H7 (cell line): ENCODE measurements at regions not wholly inside any gene's neighbourhood (a gene's known extent, or its start where the extent isn't known, plus 50 kb on each side); places are given as distances from the start of the nearest gene placed in this dataset.
"Not testable (repeated sequence)": the region's sequence is repeated elsewhere in the genome, so short reads cannot be mapped to it uniquely, and the experiment has no call there.

Source experiments
- DNase-seq: peaks from one replicate; pipeline ENCODE4 v3.0.0; 2012
- H3K27me3 ChIP-seq: 2 replicates; pipeline ENCODE4 v1.6.0; 2011; ENCODE audit warnings: mild to moderate bottlenecking, low read length; ENCODE audit not compliant: control insufficient read depth, insufficient read depth
- H3K36me3 ChIP-seq: replicated peaks from 2 replicates; pipeline ENCODE4 v1.5.1; 2011; ENCODE audit warnings: low read length; ENCODE audit not compliant: control insufficient read depth, insufficient read depth
- H3K4me3 ChIP-seq: 2 replicates; pipeline ENCODE4 v1.5.1; 2011; ENCODE audit warnings: low read depth, mild to moderate bottlenecking, control low read depth, low read length, moderate library complexity; ENCODE audit not compliant: insufficient read depth

GRCh38 chr2:236831698-236832097 is 254.0 kb upstream of the COPS8 start:
- no peaks in the 10 kb centered on the region for H3K27me3 ChIP-seq

DNA sequence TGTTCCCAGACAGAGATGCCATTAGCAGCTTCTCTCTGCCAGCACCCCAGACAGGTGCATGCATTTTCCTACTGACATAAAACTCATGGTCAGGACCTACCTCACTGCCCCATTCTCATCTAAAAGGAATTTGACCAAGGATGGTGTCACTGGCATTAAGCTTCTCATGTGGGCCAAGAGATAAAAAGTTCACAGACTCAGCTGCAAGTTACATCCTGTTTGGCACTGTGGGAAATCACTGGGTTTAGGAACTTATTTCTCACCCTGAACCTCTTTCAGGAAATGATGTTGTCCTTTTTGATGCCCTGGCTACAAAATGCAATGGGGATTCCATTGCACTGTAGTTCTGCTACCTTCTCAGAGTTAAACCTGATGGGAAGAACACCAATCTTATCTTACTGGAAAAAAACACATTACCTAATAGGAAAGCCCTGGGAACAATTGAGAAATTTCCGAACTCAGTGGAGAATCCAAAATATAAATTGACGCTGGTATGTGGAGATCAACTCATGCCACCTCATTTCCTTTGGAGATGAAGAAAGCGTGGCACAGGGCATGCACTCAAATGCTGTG is 252.1 kb upstream of the COPS8 start:
- no peaks in the 10 kb centered on the region for H3K27me3 ChIP-seq
- no peaks in the 10 kb centered on the region for H3K36me3 ChIP-seq
- no peak overlapping the region for H3K4me3 ChIP-seq
- no peak for DNase-seq

More at GRCh38 chr2:236831698-236832097, 254.0 kb upstream of the COPS8 start:
- H3K4me3 ChIP-seq: no peak overlapping the region
- H3K36me3 ChIP-seq: no peaks in the 10 kb centered on the region
- DNase-seq: no peak

DNA sequence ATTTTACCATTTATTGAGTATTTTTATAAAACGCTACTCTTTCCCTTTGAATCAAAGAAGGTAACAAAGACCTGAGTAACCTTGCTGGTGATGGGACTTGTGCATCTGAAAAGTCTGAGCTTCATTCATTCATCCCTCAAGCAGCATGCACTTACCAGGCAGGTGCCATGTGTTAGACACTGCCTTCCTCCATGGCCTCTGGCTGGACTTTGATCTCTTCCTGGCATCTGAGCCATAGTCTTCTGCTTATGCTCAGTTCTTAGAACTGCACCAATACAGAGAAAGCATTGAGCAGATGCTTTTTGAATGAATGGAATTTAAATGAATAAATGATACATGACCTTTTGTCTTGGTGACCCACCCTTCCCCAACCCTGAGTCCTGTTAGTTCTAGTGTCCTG is 251.4 kb upstream of the COPS8 start:
- no peak overlapping the region for H3K4me3 ChIP-seq

GRCh38 chr2:236835307-236836024 is 250.2 kb upstream of the COPS8 start:
- H3K27me3 ChIP-seq: no peaks in the 10 kb centered on the region
- no peak for DNase-seq
- H3K4me3 ChIP-seq: no peak overlapping the region

More for the DNA sequence above, 251.4 kb upstream of the COPS8 start:
- DNase-seq: no peak
- Histone ChIP-seq H3K36me3 (no peaks in the 10 kb centered on the region), H3K27me3 (no peaks in the 10 kb centered on the region)

GRCh38 chr2:236836028-236836427 is 249.7 kb upstream of the COPS8 start:
- H3K27me3 ChIP-seq, H3K36me3 ChIP-seq, H3K4me3 ChIP-seq, DNase-seq: not testable (repeated sequence)

More at GRCh38 chr2:236835307-236836024, 250.2 kb upstream of the COPS8 start:
- no peaks in the 10 kb centered on the region for H3K36me3 ChIP-seq

DNA sequence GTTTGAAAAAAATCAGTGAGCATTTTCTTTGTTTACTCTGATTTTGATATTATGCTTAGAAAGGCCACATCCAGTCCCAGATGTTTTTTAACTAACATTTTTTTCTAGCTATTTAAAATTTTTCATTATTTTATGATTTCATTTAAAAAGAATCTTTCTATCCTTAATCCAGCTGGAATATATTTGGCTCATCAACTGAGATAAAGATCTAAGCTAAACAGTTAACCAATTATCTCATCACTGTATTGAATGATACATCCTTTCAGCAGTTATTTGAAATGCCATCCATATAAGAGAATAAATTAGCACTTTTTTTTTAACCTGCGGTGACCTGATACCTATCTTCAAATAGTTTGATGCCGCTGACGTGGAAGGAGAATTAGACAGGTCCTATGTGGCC is 245.5 kb upstream of the COPS8 start:
- Histone ChIP-seq H3K4me3 (no peak overlapping the region), H3K36me3 (no peaks in the 10 kb centered on the region), H3K27me3 (no peaks in the 10 kb centered on the region)
- no peak for DNase-seq

- Histone ChIP-seq H3K27me3 (no peaks in the 10 kb centered on the region), H3K36me3 (no peaks in the 10 kb centered on the region), H3K4me3 (no peak overlapping the region)
- no peak for DNase-seq
These were observed 244.8 kb upstream of the COPS8 start for GRCh38 chr2:236840857-236841256.

DNA sequence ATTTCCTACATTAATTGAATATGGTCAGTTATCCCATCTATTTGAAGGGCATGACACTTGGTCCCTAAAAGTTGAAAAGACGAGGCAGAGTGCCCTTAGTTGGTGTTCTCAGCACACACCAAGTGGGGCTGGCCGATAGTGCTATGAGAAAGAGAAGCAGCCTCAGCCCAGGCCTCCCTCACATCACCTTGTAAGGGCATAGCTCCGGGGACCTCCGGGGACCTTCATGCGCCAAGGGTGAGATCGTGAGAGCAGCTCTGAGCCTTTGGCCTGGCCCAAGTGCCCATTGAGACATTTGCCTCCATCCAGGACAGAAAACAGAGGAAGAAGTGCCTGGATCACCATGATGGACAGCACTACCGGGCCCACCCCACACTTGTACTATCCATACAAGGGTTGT is 244.3 kb upstream of the COPS8 start:
- Histone ChIP-seq H3K27me3 (no peaks in the 10 kb centered on the region), H3K4me3 (no peak overlapping the region), H3K36me3 (no peaks in the 10 kb centered on the region)
- DNase-seq: no peak

- Histone ChIP-seq H3K36me3 (no peaks in the 10 kb centered on the region), H3K27me3 (peaks cover 2% of the 10 kb centered on the region; the same call in 1 of the 2 replicates), H3K4me3 (no peak overlapping the region)
- no peak for DNase-seq
These were observed 242.3 kb upstream of the COPS8 start for GRCh38 chr2:236843161-236843968.

DNA sequence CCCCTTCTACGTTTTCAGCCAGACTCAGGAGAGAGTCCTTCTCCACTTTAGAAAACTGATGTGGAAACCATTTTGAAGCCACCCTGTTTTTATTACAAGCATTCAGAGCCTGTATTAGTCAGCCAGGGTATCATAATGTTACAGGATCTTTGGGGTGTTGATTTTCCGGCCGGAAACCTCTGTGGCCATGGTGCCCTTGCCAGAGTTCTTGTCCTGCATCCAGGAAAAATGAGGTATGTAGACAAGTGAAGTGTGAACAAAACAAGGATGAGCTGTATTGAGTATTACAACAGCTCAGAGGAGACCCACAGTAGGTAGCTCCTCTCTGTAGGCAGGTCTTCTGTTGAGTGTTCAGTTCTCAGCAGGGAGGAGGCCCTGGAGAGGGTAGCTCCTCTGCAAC is 241.0 kb upstream of the COPS8 start:
- Histone ChIP-seq H3K4me3 (no peak overlapping the region), H3K27me3 (peaks cover 2% of the 10 kb centered on the region; the same call in 1 of the 2 replicates), H3K36me3 (no peaks in the 10 kb centered on the region)
- no peak for DNase-seq

GRCh38 chr2:236847023-236847422 is 238.7 kb upstream of the COPS8 start:
- no peak overlapping the region for H3K4me3 ChIP-seq
- H3K36me3 ChIP-seq: no peaks in the 10 kb centered on the region
- DNase-seq: no peak
- peaks cover 2% of the 10 kb centered on the region; the same call in 1 of the 2 replicates for H3K27me3 ChIP-seq

GRCh38 chr2:236847538-236848263 is 238.0 kb upstream of the COPS8 start:
- Histone ChIP-seq H3K27me3 (peaks cover 2% of the 10 kb centered on the region; the same call in 1 of the 2 replicates), H3K4me3 (no peak overlapping the region), H3K36me3 (no peaks in the 10 kb centered on the region)
- peak; percentile 82 for DNase-seq

DNA sequence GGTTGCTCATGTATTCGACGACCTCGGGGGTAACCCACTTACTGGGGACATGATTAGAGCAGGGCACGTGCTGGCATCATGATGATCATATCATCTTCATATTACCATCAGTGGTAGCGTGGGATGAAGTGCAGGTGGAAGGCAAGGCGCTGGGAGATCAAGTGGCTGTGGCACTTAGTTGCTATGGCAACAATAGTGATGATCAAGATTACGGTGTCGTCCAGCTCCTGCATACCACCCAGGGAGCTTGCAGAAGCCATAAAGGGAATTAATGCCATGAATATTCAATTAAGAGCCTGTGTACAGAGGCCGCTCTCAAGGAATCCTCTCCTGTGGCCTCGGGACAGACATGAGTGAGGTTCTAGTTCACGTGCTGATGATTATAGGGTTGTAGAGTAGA is 237.2 kb upstream of the COPS8 start:
- Histone ChIP-seq H3K27me3 (peaks cover 2% of the 10 kb centered on the region; the same call in 1 of the 2 replicates), H3K36me3 (no peaks in the 10 kb centered on the region), H3K4me3 (no peak overlapping the region)
- DNase-seq: no peak

DNA sequence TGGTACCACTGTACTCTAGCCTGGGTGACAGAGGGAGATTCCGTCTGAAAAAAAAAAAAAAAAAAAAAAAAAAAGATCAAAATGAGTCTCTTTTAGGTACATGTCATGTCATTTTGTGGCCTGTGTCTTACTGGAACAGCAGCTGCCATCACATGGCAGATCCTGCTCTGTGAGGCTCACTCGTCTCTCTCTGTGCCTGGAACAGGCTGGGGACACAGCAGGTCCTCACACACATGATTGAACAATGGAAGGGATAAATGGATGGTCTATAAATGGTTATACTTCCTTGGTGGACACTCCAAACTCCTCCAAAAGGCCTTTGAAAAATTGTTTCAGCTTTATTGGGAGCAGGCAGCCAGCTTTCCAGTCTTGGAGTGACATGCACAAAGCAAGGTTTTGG is 236.2 kb upstream of the COPS8 start:
- H3K27me3 ChIP-seq: peaks cover 2% of the 10 kb centered on the region; the same call in 1 of the 2 replicates
- H3K4me3 ChIP-seq: no peak overlapping the region
- H3K36me3 ChIP-seq: no peaks in the 10 kb centered on the region
- DNase-seq: no peak
